ENCODE measurements at regions not wholly inside any gene's neighbourhood (a gene's known extent, or its start where the extent isn't known, plus 50 kb on each side); places are given as distances from the start of the nearest gene placed in this dataset.

DNA sequence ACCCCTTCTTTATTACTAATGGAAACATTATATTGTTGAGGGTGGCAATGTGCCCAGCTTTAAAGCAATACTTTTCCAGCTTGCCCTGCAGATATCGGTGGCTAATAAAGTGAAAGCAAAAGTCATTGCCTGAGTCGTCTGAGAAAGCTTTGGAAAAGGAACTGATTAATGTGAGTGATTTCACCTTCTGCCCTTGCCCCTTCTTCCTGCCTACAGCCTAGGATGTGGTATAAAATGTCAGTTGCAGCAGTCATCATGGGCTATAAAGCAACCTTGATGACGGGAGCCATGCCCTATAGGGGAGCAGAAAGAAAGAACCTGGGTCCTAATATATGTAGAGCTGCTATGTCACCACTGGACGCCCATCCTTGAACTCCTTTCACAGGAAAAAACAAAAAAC is 132.4 kb upstream of the USP9X start:
- TF ChIP-seq, protein P1, sequence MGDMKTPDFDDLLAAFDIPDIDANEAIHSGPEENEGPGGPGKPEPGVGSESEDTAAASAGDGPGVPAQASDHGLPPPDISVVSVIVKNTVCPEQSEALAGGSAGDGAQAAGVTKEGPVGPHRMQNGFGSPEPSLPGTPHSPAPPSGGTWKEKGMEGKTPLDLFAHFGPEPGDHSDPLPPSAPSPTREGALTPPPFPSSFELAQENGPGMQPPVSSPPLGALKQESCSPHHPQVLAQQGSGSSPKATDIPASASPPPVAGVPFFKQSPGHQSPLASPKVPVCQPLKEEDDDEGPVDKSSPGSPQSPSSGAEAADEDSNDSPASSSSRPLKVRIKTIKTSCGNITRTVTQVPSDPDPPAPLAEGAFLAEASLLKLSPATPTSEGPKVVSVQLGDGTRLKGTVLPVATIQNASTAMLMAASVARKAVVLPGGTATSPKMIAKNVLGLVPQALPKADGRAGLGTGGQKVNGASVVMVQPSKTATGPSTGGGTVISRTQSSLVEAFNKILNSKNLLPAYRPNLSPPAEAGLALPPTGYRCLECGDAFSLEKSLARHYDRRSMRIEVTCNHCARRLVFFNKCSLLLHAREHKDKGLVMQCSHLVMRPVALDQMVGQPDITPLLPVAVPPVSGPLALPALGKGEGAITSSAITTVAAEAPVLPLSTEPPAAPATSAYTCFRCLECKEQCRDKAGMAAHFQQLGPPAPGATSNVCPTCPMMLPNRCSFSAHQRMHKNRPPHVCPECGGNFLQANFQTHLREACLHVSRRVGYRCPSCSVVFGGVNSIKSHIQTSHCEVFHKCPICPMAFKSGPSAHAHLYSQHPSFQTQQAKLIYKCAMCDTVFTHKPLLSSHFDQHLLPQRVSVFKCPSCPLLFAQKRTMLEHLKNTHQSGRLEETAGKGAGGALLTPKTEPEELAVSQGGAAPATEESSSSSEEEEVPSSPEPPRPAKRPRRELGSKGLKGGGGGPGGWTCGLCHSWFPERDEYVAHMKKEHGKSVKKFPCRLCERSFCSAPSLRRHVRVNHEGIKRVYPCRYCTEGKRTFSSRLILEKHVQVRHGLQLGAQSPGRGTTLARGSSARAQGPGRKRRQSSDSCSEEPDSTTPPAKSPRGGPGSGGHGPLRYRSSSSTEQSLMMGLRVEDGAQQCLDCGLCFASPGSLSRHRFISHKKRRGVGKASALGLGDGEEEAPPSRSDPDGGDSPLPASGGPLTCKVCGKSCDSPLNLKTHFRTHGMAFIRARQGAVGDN (IDR thresholded peaks at IDR 0.05): no peak
- TF ChIP-seq FOXM1 (IDR thresholded peaks at IDR 0.05; ENCODE audit: low read depth, low read length): no peak
- TF ChIP-seq, protein P2, sequence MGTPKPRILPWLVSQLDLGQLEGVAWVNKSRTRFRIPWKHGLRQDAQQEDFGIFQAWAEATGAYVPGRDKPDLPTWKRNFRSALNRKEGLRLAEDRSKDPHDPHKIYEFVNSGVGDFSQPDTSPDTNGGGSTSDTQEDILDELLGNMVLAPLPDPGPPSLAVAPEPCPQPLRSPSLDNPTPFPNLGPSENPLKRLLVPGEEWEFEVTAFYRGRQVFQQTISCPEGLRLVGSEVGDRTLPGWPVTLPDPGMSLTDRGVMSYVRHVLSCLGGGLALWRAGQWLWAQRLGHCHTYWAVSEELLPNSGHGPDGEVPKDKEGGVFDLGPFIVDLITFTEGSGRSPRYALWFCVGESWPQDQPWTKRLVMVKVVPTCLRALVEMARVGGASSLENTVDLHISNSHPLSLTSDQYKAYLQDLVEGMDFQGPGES (IDR thresholded peaks at IDR 0.05): no peak
- TF ChIP-seq FOS (IDR thresholded peaks at IDR 0.05; ENCODE audit: borderline replicate concordance, extremely low read depth, insufficient read length): no peak
- no peak for TF ChIP-seq MEF2B (IDR thresholded peaks at IDR 0.05; ENCODE audit: partially characterized antibody, poor library complexity, severe bottlenecking)
- no peak for TF ChIP-seq EZH2 (IDR thresholded peaks at IDR 0.05; ENCODE audit: borderline replicate concordance, control insufficient read depth, low read depth, low read length)
- TF ChIP-seq, protein P3, sequence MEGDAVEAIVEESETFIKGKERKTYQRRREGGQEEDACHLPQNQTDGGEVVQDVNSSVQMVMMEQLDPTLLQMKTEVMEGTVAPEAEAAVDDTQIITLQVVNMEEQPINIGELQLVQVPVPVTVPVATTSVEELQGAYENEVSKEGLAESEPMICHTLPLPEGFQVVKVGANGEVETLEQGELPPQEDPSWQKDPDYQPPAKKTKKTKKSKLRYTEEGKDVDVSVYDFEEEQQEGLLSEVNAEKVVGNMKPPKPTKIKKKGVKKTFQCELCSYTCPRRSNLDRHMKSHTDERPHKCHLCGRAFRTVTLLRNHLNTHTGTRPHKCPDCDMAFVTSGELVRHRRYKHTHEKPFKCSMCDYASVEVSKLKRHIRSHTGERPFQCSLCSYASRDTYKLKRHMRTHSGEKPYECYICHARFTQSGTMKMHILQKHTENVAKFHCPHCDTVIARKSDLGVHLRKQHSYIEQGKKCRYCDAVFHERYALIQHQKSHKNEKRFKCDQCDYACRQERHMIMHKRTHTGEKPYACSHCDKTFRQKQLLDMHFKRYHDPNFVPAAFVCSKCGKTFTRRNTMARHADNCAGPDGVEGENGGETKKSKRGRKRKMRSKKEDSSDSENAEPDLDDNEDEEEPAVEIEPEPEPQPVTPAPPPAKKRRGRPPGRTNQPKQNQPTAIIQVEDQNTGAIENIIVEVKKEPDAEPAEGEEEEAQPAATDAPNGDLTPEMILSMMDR (IDR thresholded peaks at IDR 0.05 in 2 of 3, conservative IDR thresholded peaks at IDR 0.05 in 1 of 3; ENCODE audit: control insufficient read depth in 2 of 3, extremely low read depth in 1 of 3, insufficient read depth in 1 of 3, low read depth in 3 of 3, low read length in 3 of 3): no peak
- TF ChIP-seq POLR2A (IDR thresholded peaks at IDR 0.05; ENCODE audit: low read depth, low read length): no peak
- TF ChIP-seq ZZZ3 (IDR thresholded peaks at IDR 0.05; ENCODE audit: control insufficient read depth, insufficient read length, low read depth): no peak
- TF ChIP-seq POLR2AphosphoS5 (IDR thresholded peaks at IDR 0.05; ENCODE audit: low read length): no peak
